Skeletal muscle tissue (tissue), 3 donors: ENCODE measurements at regions not wholly inside any gene's neighbourhood (a gene's known extent, or its start where the extent isn't known, plus 50 kb on each side); places are given as distances from the start of the nearest gene placed in this dataset.

Experiments
- H3K27ac ChIP-seq: one replicate; pipeline ENCODE4 v1.7.0; 2013; ENCODE audit warnings: mild to moderate bottlenecking, low read depth, low read length, inconsistent platforms
- H3K27me3 ChIP-seq, 3 donors: one replicate each; pipeline ENCODE4 v1.7.0; 2013; ENCODE audit warnings: low read length in 3 of 3; ENCODE audit not compliant: control insufficient read depth in 3 of 3, insufficient read depth in 3 of 3
- H3K36me3 ChIP-seq, 3 donors: one replicate each; pipeline ENCODE4 v1.7.0; 2013; ENCODE audit warnings: low read length in 3 of 3; ENCODE audit not compliant: control insufficient read depth in 3 of 3, insufficient read depth in 3 of 3
- H3K4me1 ChIP-seq, 3 donors: one replicate each; pipeline ENCODE4 v1.7.0; 2013; ENCODE audit warnings: low read length in 3 of 3, mild to moderate bottlenecking in 3 of 3; ENCODE audit not compliant: control insufficient read depth in 3 of 3, insufficient read depth in 3 of 3
- H3K4me3 ChIP-seq, 3 donors: one replicate each; pipeline ENCODE4 v1.7.0; 2013; ENCODE audit warnings: low read length in 3 of 3
- H3K9ac ChIP-seq, 3 donors: one replicate each; pipeline ENCODE4 v1.7.0; 2013; ENCODE audit warnings: low read length in 3 of 3, mild to moderate bottlenecking in 3 of 3, moderate library complexity in 2 of 3, low read depth in 1 of 3
- H3K9me3 ChIP-seq, 3 donors: one replicate each; pipeline ENCODE4 v1.7.0; 2013; ENCODE audit warnings: low read length in 3 of 3; ENCODE audit not compliant: control insufficient read depth in 3 of 3
- donor health status: Osteomylitis.

DNA sequence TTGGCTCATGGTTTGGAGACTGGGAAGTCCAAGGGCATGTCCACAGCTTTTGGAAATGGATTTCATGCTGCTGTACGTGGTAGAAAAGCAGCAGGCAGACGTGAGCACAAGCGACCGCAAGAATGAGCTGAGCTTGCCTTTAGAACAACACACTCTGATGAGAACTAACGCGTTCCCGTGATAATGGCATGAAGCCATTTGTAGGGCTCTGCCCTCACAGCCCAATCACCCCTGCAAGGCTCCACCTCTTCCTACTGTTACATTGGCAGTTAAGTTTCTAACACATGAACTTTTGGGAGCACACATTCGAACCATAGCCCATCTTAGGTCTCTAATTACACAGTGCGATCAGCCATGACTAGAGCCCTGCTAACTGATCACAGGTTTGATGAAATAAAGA, 107.5 kb upstream of the TMEM170B start:
- H3K4me3 ChIP-seq: no peak overlapping the region
- no peaks in the 10 kb centered on the region for H3K9me3 ChIP-seq
- H3K27me3 ChIP-seq: no peaks in the 10 kb centered on the region
- peaks cover 8 to 22% (median 19%) of the 10 kb centered on the region in 3 donors for H3K4me1 ChIP-seq
- no peaks in the 10 kb centered on the region for H3K36me3 ChIP-seq
- no peak overlapping the region for H3K27ac ChIP-seq
- H3K9ac ChIP-seq: no peak overlapping the region

GRCh38 chr6:11429577-11429976, 108.0 kb upstream of the TMEM170B start:
- no peak overlapping the region for H3K9ac ChIP-seq
- H3K27ac ChIP-seq: peak overlapping the region; percentile 48
- H3K27me3 ChIP-seq: no peaks in the 10 kb centered on the region
- no peak overlapping the region for H3K4me3 ChIP-seq
- no peaks in the 10 kb centered on the region for H3K9me3 ChIP-seq
- no peaks in the 10 kb centered on the region for H3K36me3 ChIP-seq
- peaks cover 8 to 20% (median 19%) of the 10 kb centered on the region in 3 donors for H3K4me1 ChIP-seq

- Histone ChIP-seq H3K4me1 (peaks cover 8 to 22% (median 20%) of the 10 kb centered on the region in 3 donors), H3K9me3 (no peaks in the 10 kb centered on the region), H3K4me3 (no peak overlapping the region), H3K36me3 (no peaks in the 10 kb centered on the region), H3K27me3 (no peaks in the 10 kb centered on the region), H3K27ac (peak overlapping the region; percentile 48), H3K9ac (no peak overlapping the region)
Measured at GRCh38 chr6:11428895-11429294, 108.7 kb upstream of the TMEM170B start.

- Histone ChIP-seq H3K9me3 (no peaks in the 10 kb centered on the region), H3K27me3 (no peaks in the 10 kb centered on the region), H3K4me1 (peaks cover 6 to 22% (median 20%) of the 10 kb centered on the region in 3 donors), H3K4me3 (no peak overlapping the region), H3K36me3 (no peaks in the 10 kb centered on the region), H3K9ac (no peak overlapping the region), H3K27ac (peak overlapping the region; percentile 48)
Measured at GRCh38 chr6:11428371-11428770, 109.2 kb upstream of the TMEM170B start.

DNA sequence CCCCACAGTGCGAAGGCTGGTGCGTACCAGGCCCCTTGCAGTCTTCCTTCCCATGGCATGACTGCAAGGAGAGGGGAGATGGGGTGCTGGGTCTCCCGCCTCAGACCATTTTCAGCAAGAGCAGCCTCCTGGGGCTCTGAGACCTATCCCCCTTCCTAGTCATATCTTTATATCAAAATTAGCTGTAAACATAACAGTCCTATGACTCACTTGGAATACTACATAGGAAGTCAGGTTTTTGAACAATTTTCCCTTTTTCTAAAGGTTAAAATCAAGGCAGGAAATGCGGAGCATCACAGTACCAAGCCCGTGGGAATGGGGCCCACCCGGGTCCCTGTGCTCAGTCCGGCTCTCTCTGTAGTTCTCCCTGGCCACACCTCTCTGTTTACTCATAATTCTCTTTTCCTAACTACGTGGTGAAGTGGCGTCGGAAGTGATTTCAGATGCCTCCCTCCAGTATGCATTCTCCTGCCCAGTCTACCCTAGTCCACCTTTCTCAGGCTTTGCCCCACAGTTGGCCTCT, 109.8 kb upstream of the TMEM170B start:
- Histone ChIP-seq H3K27me3 (no peaks in the 10 kb centered on the region), H3K9me3 (no peaks in the 10 kb centered on the region), H3K4me1 (peaks cover 4 to 22% (median 20%) of the 10 kb centered on the region in 3 donors), H3K9ac (peak overlapping the region in 1 of 3 donors; percentile 4), H3K4me3 (no peak overlapping the region), H3K27ac (peak overlapping the region; percentile 48), H3K36me3 (no peaks in the 10 kb centered on the region)

DNA sequence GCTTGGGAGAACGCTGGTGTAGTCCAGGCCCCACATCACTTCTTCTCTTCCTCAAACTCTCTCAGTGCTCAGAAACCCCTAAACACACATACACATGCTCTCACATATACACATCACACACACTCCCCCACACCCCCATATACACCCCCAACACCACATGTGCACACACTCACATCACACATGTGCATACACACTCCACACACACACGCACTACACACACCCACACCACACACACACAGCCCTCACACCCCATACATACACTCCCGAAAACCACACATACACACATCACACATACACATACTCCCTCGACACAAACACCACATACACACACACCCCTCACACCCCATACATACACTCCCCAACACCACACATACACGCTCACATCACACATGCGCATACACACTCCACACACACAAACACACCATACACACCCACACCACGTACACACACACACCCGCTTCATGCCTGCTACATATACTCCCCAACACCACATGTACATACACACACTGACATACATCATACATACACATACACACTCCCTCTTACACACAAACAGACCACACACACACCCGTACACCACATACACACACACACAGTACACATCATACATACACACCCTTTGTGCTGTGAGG, 110.3 kb upstream of the TMEM170B start:
- H3K27ac ChIP-seq: no peak overlapping the region
- no peaks in the 10 kb centered on the region for H3K27me3 ChIP-seq
- peak overlapping the region in 1 of 3 donors; percentile 4 for H3K9ac ChIP-seq
- no peaks in the 10 kb centered on the region for H3K9me3 ChIP-seq
- peaks cover 4 to 22% (median 20%) of the 10 kb centered on the region in 3 donors for H3K4me1 ChIP-seq
- H3K36me3 ChIP-seq: no peaks in the 10 kb centered on the region
- H3K4me3 ChIP-seq: no peak overlapping the region

- H3K9me3 ChIP-seq: no peaks in the 10 kb centered on the region
- peaks cover 4 to 22% (median 20%) of the 10 kb centered on the region in 3 donors for H3K4me1 ChIP-seq
- no peak overlapping the region for H3K4me3 ChIP-seq
- no peaks in the 10 kb centered on the region for H3K36me3 ChIP-seq
- H3K27me3 ChIP-seq: no peaks in the 10 kb centered on the region
- no peak overlapping the region for H3K27ac ChIP-seq
- H3K9ac ChIP-seq: no peak overlapping the region
Measured at GRCh38 chr6:11426571-11426970, 111.0 kb upstream of the TMEM170B start.

- Histone ChIP-seq H3K9me3 (no peaks in the 10 kb centered on the region), H3K4me1 (peaks cover 4 to 22% (median 20%) of the 10 kb centered on the region in 3 donors), H3K27me3 (no peaks in the 10 kb centered on the region), H3K27ac (no peak overlapping the region), H3K36me3 (no peaks in the 10 kb centered on the region), H3K9ac (no peak overlapping the region), H3K4me3 (no peak overlapping the region)
Measured at GRCh38 chr6:11425876-11426275, 111.7 kb upstream of the TMEM170B start.

DNA sequence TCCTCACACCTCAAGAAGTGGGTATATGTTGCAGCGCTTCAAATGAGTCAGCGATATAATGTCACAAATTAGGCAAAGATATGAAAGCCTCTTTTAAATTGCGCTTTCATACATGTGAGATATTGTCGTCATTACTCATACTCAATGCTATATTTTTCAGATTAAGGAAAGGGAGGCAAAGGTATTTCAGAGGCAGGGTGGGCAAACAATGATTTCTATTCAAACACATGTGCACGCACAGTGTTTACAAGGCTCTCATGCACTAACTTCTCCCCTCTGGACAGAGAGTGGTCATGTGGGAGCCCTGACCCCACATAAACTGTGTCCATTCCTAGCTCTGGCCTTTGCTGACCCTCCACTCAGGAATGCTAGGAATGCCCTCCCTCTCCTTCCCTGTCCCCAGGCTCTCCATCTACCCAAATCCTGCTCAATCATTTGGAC, 112.1 kb upstream of the TMEM170B start:
- Histone ChIP-seq H3K27me3 (no peaks in the 10 kb centered on the region), H3K4me1 (peaks cover 4 to 22% (median 20%) of the 10 kb centered on the region in 3 donors), H3K9ac (no peak overlapping the region), H3K9me3 (no peaks in the 10 kb centered on the region), H3K36me3 (no peaks in the 10 kb centered on the region), H3K27ac (no peak overlapping the region), H3K4me3 (no peak overlapping the region)

GRCh38 chr6:11424395-11425034, 113.0 kb upstream of the TMEM170B start:
- Histone ChIP-seq H3K4me3 (no peak overlapping the region), H3K9ac (no peak overlapping the region), H3K4me1 (peaks cover 4 to 22% (median 20%) of the 10 kb centered on the region in 3 donors), H3K27me3 (no peaks in the 10 kb centered on the region), H3K27ac (peak overlapping the region; percentile 52), H3K9me3 (no peaks in the 10 kb centered on the region), H3K36me3 (no peaks in the 10 kb centered on the region)
